Loucy (cell line): ENCODE measurements at regions not wholly inside any gene's neighbourhood (a gene's known extent, or its start where the extent isn't known, plus 50 kb on each side); places are given as distances from the start of the nearest gene placed in this dataset.

Source experiments
- H2AFZ ChIP-seq: fragments of 200-600 bp; sonication (generic); 2 replicates; pipeline ENCODE4 v1.6.0; 2016; ENCODE audit warnings: antibody characterized with exemption, mild to moderate bottlenecking, low read length, moderate library complexity
- H3F3A ChIP-seq: fragments of 200-600 bp; 2 replicates; pipeline ENCODE4 v1.6.0; 2016; ENCODE audit warnings: antibody characterized with exemption, low read depth, mild to moderate bottlenecking
- H3K27me3 ChIP-seq: fragments of 200-600 bp; sonication (generic); 2 replicates; pipeline ENCODE4 v1.6.1; 2014; ENCODE audit warnings: low read length, mild to moderate bottlenecking; ENCODE audit not compliant: insufficient read depth, poor library complexity, severe bottlenecking
- H3K36me3 ChIP-seq: fragments of 200-600 bp; sonication (generic); 2 replicates; pipeline ENCODE4 v1.6.1; 2016; ENCODE audit warnings: low read length; ENCODE audit not compliant: insufficient read depth
- H3K4me1 ChIP-seq: fragments of 200-600 bp; sonication (generic); 2 replicates; pipeline ENCODE4 v1.5.1; 2014; ENCODE audit warnings: low read length, mild to moderate bottlenecking; ENCODE audit not compliant: insufficient read depth, poor library complexity, severe bottlenecking
- H3K4me2 ChIP-seq: fragments of 200-600 bp; sonication (generic); 2 replicates; pipeline ENCODE4 v1.6.0; 2014; ENCODE audit warnings: antibody characterized with exemption, low read length, low read depth, mild to moderate bottlenecking; ENCODE audit not compliant: poor library complexity, severe bottlenecking
- H3K4me3 ChIP-seq: fragments of 200-600 bp; sonication (generic); 2 replicates; pipeline ENCODE4 v1.5.1; 2014; ENCODE audit warnings: low read length, mild to moderate bottlenecking, mixed read lengths; ENCODE audit not compliant: poor library complexity, severe bottlenecking
- H3K79me2 ChIP-seq: fragments of 200-600 bp; sonication (generic); 2 replicates; pipeline ENCODE4 v1.6.1; 2014; ENCODE audit warnings: low read length; ENCODE audit not compliant: insufficient read depth
- H3K9ac ChIP-seq: fragments of 200-600 bp; sonication (generic); 2 replicates; pipeline ENCODE4 v1.6.0; 2014; ENCODE audit warnings: mild to moderate bottlenecking, low read depth, low read length, moderate library complexity; ENCODE audit not compliant: poor library complexity, severe bottlenecking
- H3K9me2 ChIP-seq: fragments of 200-600 bp; sonication (generic); replicated peaks from 2 replicates; pipeline ENCODE4 v1.6.1; 2016; ENCODE audit warnings: low read depth, low read length, mixed read lengths
- H3K9me3 ChIP-seq: fragments of 200-600 bp; sonication (generic); 2 replicates; pipeline ENCODE4 v1.6.1; 2014; ENCODE audit warnings: mild to moderate bottlenecking, antibody characterized with exemption, low read length, low read depth; ENCODE audit not compliant: insufficient read depth
- H4K20me1 ChIP-seq: fragments of 200-600 bp; sonication (generic); 2 replicates; pipeline ENCODE4 v1.6.0; 2014; ENCODE audit warnings: antibody characterized with exemption, low read length, mild to moderate bottlenecking; ENCODE audit not compliant: insufficient read depth, poor library complexity, severe bottlenecking
- CTCF ChIP-seq: fragments of 200-600 bp; sonication (generic); conservative IDR thresholded peaks from 2 replicates; pipeline ENCODE4 v1.5.1; 2014; ENCODE audit warnings: mild to moderate bottlenecking, antibody characterized with exemption, low read length
- EZH2phosphoT487 ChIP-seq: fragments of 200-600 bp; IDR thresholded peaks from 2 replicates; pipeline ENCODE4 v1.6.1; 2018; ENCODE audit warnings: antibody characterized with exemption, mild to moderate bottlenecking, moderate library complexity, borderline replicate concordance

GRCh38 chr4:133839326-133839725 is 362.3 kb downstream of the PABPC4L start:
- Histone ChIP-seq H3F3A (no peaks in the 10 kb centered on the region), H3K9me3 (peaks cover 9% of the 10 kb centered on the region; the same call in 1 of the 2 replicates), H3K4me3 (no peak overlapping the region), H3K9me2 (no peaks in the 10 kb centered on the region), H3K4me2 (no peak overlapping the region), H3K4me1 (no peaks in the 10 kb centered on the region), H4K20me1 (no peaks in the 10 kb centered on the region), H3K9ac (no peak overlapping the region), H3K27me3 (no peaks in the 10 kb centered on the region), H2AFZ (no peak overlapping the region), H3K79me2 (no peaks in the 10 kb centered on the region), H3K36me3 (no peaks in the 10 kb centered on the region)
- peak; percentile 50 for TF ChIP-seq CTCF
- TF ChIP-seq EZH2phosphoT487 = no peak

- TF ChIP-seq EZH2phosphoT487 = no peak
- TF ChIP-seq CTCF = no peak
- no peaks in the 10 kb centered on the region for H3F3A ChIP-seq
- no peaks in the 10 kb centered on the region for H3K4me1 ChIP-seq
- no peak overlapping the region for H3K4me2 ChIP-seq
- no peak overlapping the region for H3K9ac ChIP-seq
- no peak overlapping the region for H2AFZ ChIP-seq
- H3K36me3 ChIP-seq = no peaks in the 10 kb centered on the region
- H4K20me1 ChIP-seq = no peaks in the 10 kb centered on the region
- H3K4me3 ChIP-seq = no peak overlapping the region
- no peaks in the 10 kb centered on the region for H3K27me3 ChIP-seq
- no peaks in the 10 kb centered on the region; the same call in 1 of the 2 replicates for H3K9me3 ChIP-seq
- no peaks in the 10 kb centered on the region for H3K9me2 ChIP-seq
- H3K79me2 ChIP-seq = no peaks in the 10 kb centered on the region
Measured at GRCh38 chr4:133823177-133823576, 378.4 kb downstream of the PABPC4L start.

DNA sequence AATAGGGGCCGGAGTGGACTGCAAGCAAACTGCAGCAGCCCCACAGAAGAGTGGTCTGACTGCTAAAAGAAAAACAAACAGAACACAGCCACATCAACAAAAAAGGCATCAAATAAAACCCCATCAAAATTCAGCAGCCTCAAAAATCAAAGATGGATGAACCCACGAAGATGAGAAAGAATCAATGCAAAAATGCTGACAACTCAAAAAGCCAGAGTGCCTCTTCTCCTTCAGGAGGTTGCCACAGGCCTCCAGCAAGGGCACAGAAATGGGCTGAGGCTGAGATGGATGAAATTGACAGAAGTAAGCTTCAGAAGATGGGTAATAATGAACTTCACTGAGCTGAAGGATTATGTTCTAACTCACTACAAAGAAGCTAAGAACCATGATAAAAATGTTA is 388.6 kb downstream of the PABPC4L start:
- H3K9me2 ChIP-seq = no peaks in the 10 kb centered on the region
- H3K27me3 ChIP-seq = no peaks in the 10 kb centered on the region
- no peak overlapping the region for H3K4me2 ChIP-seq
- peaks cover 18% of the 10 kb centered on the region; the same call in 1 of the 2 replicates for H3K9me3 ChIP-seq
- H3K9ac ChIP-seq = no peak overlapping the region
- H3K4me1 ChIP-seq = peaks cover 19% of the 10 kb centered on the region
- no peaks in the 10 kb centered on the region for H4K20me1 ChIP-seq
- TF ChIP-seq CTCF (no peak), EZH2phosphoT487 (no peak)
- no peaks in the 10 kb centered on the region for H3K36me3 ChIP-seq
- H3K79me2 ChIP-seq = no peaks in the 10 kb centered on the region
- H3F3A ChIP-seq = peaks cover 3% of the 10 kb centered on the region; the same call in 1 of the 2 replicates
- no peak overlapping the region for H3K4me3 ChIP-seq
- no peak overlapping the region for H2AFZ ChIP-seq
